ENCODE measurements at regions not wholly inside any gene's neighbourhood (a gene's known extent, or its start where the extent isn't known, plus 50 kb on each side); places are given as distances from the start of the nearest gene placed in this dataset.

DNA sequence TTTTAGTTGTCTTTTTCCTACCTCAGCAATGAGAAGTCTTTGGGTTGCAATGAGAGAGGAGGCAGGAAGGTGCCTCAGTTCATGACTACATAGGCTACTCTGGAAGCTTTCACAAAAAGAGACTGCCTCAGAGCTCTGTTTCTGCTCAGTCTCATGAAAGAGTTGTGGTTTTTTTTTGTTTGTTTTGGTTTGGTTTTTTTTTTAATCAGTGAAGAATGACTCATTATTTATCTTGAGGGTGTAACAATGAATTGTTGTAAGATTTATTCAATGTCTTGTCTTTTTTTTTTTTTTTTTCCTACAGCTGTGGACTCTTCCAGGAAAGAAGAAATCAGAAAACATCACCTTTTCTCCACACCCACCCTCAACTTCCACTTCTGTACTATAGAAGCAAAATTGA, 67.5 kb upstream of the CXCL13 start:
- TF ChIP-seq, protein P1, sequence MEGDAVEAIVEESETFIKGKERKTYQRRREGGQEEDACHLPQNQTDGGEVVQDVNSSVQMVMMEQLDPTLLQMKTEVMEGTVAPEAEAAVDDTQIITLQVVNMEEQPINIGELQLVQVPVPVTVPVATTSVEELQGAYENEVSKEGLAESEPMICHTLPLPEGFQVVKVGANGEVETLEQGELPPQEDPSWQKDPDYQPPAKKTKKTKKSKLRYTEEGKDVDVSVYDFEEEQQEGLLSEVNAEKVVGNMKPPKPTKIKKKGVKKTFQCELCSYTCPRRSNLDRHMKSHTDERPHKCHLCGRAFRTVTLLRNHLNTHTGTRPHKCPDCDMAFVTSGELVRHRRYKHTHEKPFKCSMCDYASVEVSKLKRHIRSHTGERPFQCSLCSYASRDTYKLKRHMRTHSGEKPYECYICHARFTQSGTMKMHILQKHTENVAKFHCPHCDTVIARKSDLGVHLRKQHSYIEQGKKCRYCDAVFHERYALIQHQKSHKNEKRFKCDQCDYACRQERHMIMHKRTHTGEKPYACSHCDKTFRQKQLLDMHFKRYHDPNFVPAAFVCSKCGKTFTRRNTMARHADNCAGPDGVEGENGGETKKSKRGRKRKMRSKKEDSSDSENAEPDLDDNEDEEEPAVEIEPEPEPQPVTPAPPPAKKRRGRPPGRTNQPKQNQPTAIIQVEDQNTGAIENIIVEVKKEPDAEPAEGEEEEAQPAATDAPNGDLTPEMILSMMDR (IDR thresholded peaks at IDR 0.05) = no peak
- no peak for TF ChIP-seq ZFX (IDR thresholded peaks at IDR 0.05; ENCODE audit: borderline replicate concordance)

Data from 22Rv1 (cell line).